ENCODE measurements at regions not wholly inside any gene's neighbourhood (a gene's known extent, or its start where the extent isn't known, plus 50 kb on each side); places are given as distances from the start of the nearest gene placed in this dataset.

GRCh38 chr12:94745562-94745961 lies 95.2 kb upstream of the TMCC3 start (continued):
- no peak for TF ChIP-seq REST (IDR thresholded peaks at IDR 0.05; ENCODE audit: borderline replicate concordance in 1 of 2, low read depth in 1 of 2, low read length in 2 of 2)
- TF ChIP-seq ZNF224 (CRISPR knock-in tag; IDR thresholded peaks at IDR 0.05) = no peak
- no peak for TF ChIP-seq ZBTB44 (CRISPR knock-in tag; IDR thresholded peaks at IDR 0.05)
- no peak for TF ChIP-seq JARID2 (CRISPR knock-in tag; IDR thresholded peaks at IDR 0.05; ENCODE audit: insufficient replicate concordance)
- TF ChIP-seq ZBTB20 (CRISPR knock-in tag; IDR thresholded peaks at IDR 0.05; ENCODE audit: borderline replicate concordance, low read depth) = no peak
- no peak for TF ChIP-seq ISX (CRISPR knock-in tag; conservative IDR thresholded peaks at IDR 0.05)
- no peak for TF ChIP-seq AKNA (CRISPR knock-in tag; IDR thresholded peaks at IDR 0.05; ENCODE audit: borderline replicate concordance)
- no peak for TF ChIP-seq HNRNPL (IDR thresholded peaks at IDR 0.05; ENCODE audit: low read depth, low read length)
- TF ChIP-seq NCOR1 (IDR thresholded peaks at IDR 0.05; ENCODE audit: borderline replicate concordance, low read length) = no peak
